GM19455 (cell line): ENCODE measurements at regions not wholly inside any gene's neighbourhood (a gene's known extent, or its start where the extent isn't known, plus 50 kb on each side); places are given as distances from the start of the nearest gene placed in this dataset.

Experiments
- ATAC-seq: cut with Tn5 transposase; IDR thresholded peaks from one replicate; pipeline ENCODE4 v1.9.1; 2021; ENCODE audit not compliant: unreplicated experiment

DNA sequence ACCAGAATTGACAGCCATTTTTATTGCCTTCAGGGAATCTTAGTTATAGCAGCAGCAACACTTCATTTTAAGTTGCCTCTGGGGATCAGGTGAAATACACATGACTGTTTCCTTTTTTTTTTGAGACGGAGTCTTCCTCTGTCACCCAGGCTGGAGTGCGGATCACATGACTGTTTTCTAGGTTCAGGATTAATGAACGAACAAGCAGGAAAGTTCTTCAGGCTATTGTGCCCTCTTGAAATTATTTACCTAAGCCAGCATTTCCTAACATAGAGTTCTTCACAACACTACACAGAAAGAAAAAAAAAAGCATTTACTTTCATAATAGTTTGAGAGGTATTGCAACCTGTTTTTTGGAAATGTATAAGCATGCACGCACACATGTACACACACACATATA lies 2032.8 kb downstream of the PCDH7 start:
- ATAC-seq, result no peak

DNA sequence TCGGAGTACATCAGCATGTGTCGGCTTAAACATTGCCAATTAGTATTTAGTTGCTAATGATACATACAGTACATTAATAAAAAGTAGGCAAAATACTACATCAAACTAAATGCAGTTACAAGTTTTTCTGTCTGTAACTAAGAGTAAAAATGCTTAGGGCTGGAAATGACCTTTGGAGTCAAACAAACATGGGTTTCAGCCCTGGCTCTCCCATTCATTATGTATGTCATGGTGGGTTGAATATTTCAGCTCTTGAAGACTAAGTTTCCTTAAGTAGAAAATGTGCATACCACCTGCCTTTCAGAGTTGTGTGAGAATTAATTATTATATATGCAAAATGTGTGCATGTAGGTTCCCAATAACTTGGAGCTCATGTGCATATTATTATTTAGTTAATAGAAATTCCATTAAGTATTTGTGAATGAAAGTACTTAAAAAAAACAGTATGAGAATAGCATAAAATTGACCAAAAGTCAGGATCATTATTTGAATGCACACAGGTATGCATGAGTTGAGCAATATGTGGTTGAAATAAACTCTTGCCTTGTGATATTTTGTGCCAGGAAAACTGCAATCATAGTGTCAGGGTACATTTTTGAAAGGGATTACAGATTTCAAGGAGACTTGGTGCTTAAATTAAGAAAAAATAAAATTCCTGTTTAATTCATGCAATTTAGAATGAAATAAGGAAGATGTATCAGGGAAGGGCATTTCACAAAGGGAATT lies 2048.7 kb downstream of the PCDH7 start:
- no peak for ATAC-seq

DNA sequence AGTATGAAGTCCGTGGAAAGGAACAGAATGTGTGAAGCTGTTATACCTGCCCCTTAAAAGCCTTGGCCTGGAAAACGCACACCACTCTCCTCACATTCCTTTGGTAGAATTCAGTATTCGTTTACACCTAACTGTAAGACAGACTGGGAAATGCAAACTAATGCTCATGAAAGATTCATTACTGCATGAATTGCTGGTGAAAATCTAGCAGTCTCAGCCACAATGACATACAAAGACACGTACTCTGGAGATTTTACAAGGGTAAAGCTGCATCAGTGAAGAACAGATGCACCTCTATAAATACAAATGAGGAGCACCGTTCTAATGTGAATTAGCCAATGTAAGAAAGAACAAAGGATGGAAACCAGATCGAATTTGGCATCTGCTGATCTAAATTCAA lies 2051.3 kb downstream of the PCDH7 start:
- ATAC-seq, result no peak

DNA sequence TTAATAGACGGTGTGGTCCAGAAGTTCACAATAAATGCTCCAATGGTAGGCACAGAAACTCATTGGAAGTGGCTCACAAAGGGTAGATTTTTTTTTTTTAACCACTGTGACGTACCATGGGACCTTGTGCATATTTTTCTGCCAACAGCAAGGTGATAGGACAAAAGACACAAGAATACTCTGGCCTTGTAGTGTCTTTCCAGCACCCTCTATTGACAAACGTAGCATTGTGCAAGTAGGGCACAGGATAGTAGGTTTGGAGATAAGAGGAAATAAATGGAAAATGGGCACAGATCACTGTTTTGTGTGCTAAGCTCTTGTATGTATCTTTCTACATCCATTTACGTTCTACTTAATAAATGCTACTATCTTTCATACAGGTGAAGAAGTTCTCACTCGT lies 2054.9 kb downstream of the PCDH7 start:
- ATAC-seq, result no peak

DNA sequence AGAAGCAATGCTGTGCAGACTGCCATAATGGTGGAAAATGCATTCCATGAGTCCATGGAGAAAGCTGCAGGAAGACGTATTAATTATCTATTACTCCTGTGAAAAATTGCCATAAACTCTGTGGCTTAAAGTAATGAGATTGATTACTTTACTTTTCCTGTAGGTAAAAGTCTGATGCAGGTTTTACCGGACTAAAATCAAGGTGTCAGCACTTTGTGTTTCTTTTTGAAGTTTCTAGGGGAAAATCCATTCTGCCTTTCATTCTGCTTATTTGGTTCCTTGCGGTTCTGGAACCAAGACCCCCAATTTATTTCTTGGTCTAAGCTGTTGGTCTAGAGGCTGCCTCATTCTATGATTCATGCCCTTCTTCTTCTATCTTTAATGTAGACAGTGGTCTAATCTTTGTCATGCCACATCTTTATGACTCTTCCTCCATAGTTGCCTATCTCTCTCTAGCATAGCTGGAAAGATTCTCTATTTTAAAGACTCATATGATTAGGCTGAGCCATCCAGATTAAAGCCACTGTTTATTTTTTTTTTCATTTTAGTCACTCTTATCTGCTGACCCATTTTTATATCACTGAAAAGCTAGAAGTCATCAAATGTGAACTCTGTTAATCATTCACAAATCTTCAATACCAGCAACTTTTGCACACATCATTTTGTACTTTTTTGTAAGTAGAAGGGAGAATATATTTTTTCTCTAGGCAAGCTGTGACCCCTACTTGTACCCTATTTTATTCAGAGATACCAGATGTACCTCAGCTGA lies 2056.4 kb downstream of the PCDH7 start:
- no peak for ATAC-seq

DNA sequence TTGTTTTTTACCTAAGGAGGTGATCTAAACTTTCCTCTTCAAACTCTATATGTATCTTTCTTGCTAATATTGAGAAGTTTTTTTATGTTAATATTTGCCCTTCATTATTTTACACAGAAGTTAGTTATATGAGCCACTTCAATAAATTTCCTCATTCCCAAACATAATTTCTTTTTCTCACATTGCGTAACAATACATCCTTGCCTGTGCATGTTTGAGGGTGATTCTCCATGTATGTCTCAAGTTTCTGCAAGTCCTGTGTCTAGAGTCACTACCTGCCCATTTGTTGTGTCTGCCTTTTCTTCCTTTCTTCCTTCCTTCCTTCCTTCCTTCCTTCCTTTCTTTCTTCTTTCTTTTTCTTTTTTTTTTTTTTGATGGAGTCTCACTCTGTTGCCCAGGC lies 2057.9 kb downstream of the PCDH7 start:
- no peak for ATAC-seq

DNA sequence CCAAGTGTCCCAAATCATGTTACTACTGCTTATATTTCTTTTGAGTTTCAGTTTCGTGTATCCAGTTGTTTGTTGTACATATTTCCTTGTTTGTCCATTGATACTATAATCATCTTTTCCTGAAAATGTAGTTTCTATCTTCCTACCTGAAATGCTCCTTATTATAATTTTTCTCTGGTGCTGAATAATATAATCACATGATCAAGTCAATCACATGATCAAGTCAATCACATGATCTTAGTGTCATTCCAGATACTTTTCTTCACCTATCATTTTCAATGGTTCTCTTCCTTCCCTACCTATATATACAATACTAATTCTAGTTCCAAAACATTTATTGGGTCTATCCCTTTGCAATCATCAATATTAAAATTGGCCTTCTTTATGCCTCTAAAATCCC lies 2058.8 kb downstream of the PCDH7 start:
- ATAC-seq, result no peak

DNA sequence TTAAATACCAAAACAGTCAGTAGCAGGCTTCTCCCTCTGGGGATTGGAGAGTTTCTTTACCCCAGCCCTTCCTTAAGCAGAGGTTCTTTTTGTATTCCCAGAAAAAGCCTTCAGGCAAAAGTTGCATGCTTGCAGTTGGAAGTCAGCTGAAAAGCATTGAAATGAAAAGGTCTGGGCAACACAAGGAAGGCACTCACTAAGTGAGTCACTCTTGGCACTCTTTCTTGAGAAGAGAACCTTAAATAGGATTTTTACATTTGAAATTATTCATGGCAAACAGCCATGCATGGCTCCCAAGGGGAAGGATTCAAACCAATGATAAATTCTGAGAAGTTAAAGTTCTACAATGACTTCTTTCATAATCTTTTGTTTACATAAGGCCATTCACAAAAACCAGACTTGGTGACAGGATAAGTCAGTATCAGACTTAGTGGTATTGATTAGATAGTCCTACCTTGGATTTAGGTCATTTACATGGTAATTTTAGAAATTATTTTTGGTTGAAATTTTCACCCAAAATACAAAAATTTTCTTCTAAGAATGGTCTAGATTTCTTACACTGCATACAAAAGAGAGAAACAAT lies 2068.9 kb downstream of the PCDH7 start:
- ATAC-seq, result no peak

DNA sequence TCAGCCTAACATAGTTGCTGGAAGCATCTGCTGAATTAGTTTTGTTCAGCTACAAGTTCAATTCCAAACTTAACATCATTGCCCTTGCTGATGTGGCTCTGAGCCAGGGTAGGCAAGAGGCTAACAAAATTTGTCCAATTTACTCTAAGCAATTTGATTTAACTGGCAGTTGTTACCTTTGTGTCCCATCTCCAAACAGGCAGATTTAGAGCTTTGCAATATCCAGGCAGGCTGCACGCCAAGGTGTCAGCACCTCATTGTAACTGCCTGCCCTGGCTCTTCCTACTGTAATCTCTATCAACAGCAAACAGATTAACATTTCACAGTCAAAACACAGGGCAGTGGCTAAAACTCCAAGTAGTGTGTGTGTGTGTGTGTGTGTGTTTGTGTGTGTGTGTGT lies 2070.6 kb downstream of the PCDH7 start:
- ATAC-seq, result no peak

DNA sequence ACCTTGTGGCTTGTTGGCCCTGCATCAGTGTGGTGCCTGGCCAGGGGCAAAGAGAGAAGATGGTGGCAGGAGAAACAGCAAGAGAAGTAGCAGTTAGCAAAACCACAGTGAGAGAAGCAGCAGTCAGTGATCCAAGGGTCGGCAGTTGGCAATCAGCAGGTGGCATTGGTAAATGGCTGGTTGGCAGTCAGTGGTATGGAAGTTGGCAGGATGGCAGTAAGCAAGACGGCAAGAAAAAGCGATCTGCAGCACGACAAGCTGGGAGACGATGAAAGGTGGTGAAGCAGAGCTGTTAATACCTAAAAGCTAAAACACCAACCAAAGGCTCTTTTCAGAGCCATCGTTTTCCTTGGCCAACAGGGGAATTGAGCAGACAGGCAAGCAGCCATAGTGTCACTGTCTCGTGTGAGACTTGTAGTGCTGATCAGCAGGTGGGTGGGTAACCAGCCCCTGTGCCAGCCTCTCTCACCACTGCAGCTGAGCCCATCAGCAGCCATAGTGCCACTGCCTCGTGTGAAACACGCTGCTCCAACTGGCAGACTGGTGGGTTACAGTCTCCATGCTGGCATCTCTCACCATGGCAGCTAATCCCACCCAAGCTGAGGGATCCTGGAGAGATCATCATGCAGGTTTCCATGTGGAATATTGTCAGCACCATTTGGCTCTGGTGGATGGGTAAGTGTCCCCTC lies 2078.4 kb downstream of the PCDH7 start:
- ATAC-seq, result no peak

DNA sequence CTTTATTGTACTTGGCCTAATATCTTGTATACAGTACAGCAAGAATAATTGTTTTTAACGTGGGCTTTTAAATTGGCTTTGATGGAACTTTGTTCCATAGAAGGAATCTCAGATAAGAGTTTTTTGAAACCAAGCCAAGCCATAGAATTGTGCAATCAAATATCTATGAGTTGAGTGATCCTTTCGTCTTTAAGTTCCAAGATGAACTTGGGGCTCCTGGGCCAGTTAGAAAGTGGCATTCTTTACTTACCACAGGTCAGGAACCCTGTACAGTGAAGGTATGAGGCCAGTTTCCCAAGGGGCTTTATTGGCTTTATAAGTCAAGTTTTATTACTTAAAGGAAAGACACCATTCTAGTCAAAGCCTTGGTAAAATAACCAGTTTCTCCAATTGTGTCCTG lies 2104.2 kb downstream of the PCDH7 start:
- no peak for ATAC-seq

DNA sequence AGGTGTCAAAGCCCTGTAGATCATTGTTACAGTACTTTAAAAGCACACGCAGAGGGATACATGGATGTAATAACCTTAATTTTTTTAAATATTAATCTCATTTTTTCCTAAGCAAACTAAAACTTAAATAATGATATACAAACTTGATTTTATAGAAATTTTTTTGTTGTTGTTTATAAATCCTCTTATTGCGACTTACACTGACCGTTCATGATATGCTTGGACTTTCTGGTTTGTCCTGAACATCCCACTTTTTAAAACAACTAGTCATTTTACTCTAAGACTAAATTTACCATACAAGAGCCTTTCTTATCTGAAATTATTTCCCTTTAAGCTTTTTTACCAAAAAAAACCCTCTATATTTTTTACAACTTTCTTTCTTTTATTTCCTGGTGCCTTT lies 2106.0 kb downstream of the PCDH7 start:
- ATAC-seq, result no peak

DNA sequence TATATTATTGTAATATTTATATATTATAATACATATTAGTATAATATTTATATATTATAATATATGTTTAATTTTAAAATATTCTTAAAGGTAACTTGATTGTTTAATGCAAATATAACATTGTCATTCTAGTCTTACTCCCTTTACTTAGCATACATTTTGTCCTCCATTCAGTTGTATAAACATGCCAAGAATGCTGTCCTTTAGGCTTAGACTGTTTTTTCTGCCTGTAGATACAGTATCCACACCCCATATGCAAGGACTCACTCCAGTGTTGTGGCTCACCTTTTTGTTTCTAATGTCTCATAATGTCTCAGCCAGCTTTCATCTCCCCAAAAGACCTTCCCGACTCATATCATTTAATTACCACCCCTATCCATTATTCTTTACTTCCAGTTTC lies 2110.0 kb downstream of the PCDH7 start:
- ATAC-seq, result no peak

DNA sequence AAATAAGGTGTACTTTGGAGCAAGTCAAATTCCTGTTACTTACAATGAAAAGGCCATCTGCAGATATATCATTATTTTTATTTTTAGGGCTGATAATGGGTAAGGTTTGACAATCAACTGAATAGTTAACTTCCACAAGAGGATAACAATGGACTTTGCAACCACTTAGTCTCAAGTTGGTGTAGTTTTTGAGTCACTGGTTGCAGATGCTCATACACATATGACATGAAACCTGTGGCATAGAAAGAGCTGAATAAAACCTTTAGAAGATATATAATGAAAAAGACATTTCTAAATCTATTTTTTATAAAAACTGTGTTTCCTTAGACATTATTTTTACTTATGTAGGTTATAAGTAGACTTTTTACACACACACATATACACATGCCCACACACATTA lies 2110.9 kb downstream of the PCDH7 start:
- no peak for ATAC-seq

DNA sequence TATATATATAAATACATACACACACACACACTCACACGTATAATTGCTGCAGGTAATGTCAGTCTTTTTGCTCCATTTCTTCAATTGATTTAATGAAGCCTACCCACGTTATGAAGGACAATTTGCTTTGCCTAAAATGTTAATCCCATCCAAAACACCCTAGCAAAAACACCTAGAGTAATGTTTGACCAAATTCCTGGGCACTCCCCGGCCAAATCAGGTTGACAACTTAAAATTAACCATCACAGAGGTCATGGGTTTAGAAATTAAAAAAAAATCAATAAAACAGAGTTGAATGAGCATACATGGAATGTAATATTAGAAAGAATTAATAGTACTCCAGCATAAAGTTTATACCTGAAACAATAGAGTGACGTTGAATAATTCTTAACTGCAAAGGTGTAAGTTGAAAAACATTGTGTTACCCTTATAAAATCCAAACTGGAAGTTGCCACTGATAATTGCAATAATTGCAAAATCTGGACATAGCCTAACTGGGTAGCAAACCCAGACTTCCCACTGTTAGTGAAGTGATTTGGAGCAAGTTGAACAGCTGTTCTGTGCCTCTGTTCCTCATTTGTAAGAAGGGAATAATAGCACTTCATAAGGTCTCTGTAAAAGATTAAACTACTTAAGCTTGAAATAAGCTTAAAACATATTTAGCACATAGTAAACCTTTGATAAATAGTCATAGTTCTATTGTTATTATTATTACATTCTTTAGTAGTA lies 2120.5 kb downstream of the PCDH7 start:
- no peak for ATAC-seq

DNA sequence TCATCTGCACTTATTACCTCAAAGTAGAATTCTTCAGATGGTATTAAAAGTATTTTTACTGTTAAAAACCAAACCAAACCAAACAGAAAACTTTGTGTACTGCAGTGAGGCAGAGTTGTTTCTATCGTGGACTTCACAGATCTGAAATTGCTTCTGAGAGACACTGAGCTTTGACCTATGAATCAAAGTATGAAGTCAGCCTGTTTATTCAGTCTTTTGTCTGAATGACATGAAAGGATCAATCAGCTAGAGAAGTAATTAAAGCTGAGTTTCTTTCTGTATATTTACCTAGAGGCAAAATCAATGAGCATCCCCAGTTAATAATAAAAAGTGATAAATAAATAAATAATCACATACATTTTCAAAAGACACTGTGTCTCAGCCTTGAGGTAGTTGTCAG lies 2121.0 kb downstream of the PCDH7 start:
- no peak for ATAC-seq

DNA sequence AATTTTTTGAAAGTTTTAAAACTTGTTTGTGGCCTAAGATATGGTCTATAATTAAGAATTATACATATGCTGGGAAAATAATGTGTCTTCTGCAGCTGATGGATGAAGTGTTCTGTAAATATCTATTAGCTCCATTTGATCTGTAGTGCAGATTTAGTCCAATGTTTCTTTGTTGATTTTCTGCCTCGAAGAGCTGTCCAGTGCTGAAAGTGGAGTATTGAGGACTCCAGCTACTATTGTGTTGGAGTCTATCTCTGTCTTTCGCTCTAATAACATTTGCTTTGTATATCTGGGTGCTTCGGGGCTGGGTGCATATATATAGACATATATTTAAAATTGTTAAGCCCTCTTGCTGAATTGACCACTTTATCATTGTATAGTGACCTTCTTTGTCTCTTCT lies 2127.3 kb downstream of the PCDH7 start:
- no peak for ATAC-seq

DNA sequence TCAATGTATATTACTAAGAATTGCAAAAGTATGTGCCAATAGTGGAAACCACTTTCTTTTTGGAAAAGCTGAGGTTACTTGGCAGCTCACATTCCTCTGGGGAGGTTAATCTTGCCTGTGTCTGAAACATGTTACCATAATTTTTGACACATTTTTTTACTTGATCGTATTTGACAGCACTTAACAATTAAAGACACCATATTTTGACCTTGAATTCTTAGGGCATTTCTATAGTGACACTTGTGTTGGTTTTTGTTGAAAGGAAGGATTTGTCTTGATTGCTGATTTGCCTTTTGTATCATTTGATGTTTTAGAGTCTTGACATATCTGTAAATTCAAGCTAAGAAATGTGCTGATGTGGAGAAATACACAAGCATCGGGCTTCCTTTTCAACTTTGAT lies 2135.5 kb downstream of the PCDH7 start:
- ATAC-seq, result no peak

DNA sequence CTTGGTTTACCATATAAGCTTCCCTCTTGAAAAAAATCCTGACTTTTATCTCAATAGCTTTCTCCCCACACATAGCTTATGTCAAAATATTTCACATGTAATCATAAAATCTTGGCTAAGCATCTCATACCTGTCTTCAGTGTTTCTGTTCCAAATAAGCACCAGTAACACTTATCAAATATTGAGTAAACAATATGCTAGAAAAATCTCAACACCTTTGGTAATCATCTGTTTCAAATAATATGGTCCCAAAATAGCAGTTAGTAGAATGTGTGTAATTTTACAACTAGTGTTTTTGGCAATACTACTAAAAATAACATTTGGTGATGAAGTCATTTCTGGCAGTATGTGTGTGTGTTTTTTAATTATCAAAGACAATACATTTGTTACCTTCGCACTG lies 2138.2 kb downstream of the PCDH7 start:
- no peak for ATAC-seq

DNA sequence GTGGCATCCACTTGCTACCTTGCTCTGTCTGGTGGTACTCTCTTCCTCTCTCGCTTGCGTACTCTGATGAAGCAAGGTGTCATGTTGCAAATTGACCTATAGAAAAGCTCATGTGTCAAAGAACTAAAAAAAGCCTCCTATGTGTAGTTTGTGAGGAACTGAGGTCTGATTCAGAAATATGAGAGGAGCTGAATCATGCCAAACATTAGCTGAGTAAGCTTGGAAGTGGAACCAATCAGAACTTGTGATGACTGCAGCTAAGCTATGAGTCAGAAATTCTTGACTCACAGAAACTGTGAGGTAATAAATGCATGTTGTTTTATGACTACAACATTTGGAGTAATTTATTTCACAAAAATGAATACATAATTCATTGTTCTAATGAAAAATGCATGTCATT lies 2138.8 kb downstream of the PCDH7 start:
- no peak for ATAC-seq

DNA sequence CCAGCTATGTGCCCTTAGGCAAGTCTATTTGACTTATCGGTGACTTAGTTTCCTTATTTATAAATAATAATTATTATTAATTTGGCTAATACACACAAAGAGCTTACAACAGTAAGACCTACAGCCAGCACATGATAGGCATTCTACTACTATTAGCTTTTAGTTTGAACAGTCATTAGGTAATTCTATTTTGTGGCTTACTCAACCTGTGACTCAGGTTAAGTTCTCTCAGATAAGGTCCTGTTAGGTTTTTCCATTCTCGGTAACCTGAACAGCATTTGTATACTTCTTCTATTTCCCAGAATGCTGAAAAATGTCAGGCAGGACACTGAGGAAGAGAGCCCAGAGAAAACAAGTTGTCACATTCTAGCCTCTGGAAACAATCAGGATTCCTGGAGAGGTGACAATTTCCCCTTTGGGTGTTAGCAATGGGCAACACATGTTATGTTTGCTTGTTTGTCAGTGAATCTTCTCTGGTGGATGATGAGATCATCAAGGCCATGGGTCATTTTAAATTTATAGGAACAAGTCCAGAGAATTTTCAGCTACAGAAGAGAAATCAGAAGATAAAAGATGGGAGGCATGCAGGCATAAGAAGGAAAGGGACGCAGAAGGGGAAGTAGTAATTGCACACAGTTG lies 2144.7 kb downstream of the PCDH7 start:
- no peak for ATAC-seq
